Renal pelvis (tissue), 1 donor: ENCODE measurements at regions not wholly inside any gene's neighbourhood (a gene's known extent, or its start where the extent isn't known, plus 50 kb on each side); places are given as distances from the start of the nearest gene placed in this dataset.
"Not testable (repeated sequence)": the region's sequence is repeated elsewhere in the genome, so short reads cannot be mapped to it uniquely, and the experiment has no call there.

Experiments used
- DNase-seq: peaks from one replicate; pipeline ENCODE4 v3.0.0-alpha.2; 2013

DNA sequence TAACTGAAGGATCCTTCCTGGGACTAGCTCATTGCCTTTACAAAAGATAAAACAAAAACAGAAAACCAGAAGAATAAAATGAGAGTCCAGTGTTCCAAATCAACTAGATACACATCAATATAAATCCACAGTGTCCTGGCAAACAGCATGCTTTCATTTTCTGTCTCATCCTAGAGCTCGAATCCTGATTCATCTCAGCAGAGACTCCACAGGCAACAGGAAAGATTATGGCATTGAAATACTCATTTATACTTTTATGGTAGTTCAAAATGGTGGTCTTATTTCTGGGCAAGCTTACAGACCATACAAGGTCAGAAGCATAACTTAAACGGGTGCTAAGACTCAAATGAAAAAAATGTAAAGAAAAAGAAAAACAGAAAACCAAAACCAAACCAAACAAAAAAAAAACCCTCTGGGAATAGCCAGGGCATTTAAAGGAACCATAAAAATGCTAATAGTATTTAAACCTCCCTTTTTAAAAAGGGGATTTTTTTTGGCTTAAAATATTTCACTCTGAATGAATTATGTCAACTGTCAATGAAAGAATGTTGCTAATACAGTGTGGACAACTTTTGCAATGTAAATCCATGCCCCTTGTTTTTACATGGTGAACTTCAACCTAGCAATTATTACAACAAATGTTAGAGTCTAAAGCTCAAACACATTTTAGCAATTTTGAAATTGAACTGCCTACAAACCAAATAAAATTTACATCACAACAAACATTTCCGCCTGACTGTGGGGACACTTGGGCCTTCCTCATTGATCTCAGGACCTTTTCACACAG is 57.9 kb downstream of the GPR101 start:
- peak; percentile 9 for DNase-seq

DNA sequence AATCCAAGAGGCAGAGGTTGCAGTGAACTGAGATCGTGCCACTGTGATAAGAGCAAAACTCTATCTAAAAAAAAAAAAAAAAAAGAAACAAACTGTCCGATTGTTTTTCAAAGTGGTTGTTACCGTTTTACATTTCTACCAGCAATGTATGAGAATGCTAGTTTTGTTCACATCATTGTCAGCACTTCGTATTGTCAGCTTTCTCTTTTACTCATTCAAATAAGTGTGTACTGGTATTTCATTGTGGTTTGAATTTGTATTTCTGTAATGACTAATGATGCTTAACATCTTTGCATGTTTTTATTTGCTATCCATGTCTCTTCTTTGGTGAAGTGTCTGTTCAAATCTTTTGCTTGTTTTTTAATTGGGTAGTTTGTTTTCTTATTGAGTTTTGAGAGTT is 65.8 kb downstream of the GPR101 start:
- no peak for DNase-seq

DNA sequence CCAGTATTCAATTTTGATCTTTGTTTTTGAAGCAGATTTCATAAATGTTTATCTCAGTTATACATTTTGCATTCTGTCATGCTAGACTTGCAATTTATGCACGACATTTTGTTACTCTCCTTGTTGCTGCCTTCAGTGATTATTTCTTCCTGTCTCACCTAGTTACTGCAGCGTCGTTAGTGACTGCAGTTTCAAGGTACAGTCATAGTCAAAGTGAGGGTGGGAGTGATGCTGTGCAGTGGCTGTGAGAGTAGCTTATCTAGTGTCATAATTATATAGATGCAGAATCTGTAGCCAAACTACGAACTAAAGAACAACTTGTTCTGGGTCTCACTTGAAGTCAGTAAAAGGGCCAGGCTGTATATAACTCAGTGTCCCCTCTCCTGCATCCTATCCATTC is 69.8 kb downstream of the GPR101 start:
- no peak for DNase-seq

DNA sequence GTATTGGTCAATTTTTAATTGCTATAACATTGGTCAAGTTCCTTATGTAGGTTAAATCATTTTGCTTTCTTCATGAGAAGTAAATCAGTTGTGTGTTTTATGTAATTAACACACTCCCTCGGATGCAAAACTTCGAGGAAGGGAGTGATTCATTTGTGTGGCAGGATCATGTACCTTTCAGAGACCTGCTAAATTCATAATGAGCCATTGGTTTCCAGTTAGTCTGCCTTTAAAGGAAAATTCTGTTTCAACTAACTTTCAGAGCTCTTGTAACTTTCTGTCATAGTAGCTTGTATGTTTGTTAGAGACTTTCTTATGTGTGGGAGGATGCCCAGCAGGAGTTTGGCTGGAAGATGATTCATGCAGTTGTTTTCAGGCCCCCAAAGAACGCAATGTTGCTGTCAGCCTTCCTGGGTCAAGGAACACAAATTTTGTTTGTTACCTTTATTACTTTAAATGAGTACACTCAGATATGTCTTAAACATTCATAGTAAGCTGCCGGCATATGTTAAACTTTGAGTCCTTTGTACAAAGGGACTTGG is 72.1 kb downstream of the GPR101 start:
- no peak for DNase-seq

DNA sequence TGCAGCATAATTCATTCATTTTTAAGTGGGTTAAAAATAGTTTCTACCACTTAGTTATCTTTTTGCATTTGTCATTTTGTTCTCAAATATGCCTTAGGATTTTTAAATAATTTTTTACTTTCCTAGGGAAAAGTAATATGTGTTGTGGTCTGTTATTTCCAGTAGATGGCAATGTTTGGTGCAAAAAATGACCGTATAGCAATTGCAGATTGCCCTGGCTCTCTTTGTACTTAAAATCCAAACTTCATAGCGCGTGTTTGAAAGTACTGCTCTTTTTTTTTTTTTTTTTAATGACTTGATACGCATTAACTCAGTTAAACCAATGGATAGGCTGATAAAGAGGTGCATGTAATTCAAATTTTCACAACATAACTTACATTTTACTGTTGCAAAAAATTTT is 74.4 kb upstream of the RBMX start:
- no peak for DNase-seq

DNA sequence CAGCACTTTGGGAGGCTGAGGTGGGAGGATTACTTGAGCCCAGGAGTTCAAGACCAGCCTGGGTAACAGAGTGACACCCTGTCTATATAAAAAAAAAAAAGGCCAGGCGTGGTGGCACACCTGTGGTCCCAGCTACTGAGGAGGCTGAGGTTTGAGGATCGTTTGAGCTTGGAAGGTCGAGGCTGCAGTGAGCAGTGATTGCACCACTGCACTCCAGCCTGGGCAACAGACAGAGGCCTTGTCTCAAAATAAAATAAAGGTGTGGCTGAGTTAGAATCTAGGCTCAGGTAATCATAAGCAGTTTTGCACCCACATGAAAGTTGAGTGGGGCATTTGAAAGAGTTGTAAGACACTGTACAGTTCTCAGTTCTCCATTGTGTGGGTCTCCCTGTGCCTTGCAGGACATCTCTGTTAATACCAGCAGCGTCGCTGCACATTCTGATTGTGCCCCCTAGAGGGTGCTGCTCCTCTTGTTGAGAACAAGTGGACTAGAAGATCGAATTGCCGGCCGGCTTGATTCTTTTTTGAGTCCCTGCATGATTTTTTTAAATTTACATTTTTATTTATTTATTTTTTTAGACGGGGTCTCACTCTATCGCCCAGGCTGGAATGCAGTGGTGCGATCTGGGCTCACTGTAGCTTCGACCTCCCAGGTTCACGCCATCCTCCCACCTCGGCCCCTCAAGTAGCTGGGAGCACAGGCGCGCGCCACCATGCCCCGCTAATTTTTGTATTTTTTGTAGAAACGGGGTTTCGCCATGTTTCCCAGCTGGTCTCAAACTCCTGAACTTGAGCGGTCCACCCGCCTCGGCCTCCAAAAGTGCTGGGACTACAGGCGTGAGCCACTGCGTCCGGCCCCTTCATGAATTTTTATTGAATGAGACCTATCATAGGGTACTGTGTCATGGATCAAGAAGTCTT is 73.6 kb upstream of the RBMX start:
- DNase-seq: peak; percentile 50

DNA sequence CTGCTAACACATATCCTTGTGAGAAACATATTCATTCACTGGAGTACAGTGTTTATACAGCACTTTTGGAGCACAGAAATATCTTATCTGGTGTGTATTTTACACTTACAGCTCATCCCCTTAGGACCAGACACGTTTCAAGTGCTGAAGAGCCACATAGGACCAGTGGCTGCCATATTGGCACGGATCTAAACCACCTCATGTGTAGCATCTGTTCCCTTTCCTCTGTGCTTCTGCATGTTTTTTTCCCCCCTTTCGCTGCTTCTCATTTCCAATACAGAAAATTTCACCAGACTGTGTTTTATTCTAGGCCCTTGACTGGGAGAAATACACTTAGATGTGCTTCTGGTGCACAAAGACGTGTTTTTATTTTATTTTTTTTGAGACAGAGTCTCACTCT is 69.7 kb upstream of the RBMX start:
- no peak for DNase-seq

DNA sequence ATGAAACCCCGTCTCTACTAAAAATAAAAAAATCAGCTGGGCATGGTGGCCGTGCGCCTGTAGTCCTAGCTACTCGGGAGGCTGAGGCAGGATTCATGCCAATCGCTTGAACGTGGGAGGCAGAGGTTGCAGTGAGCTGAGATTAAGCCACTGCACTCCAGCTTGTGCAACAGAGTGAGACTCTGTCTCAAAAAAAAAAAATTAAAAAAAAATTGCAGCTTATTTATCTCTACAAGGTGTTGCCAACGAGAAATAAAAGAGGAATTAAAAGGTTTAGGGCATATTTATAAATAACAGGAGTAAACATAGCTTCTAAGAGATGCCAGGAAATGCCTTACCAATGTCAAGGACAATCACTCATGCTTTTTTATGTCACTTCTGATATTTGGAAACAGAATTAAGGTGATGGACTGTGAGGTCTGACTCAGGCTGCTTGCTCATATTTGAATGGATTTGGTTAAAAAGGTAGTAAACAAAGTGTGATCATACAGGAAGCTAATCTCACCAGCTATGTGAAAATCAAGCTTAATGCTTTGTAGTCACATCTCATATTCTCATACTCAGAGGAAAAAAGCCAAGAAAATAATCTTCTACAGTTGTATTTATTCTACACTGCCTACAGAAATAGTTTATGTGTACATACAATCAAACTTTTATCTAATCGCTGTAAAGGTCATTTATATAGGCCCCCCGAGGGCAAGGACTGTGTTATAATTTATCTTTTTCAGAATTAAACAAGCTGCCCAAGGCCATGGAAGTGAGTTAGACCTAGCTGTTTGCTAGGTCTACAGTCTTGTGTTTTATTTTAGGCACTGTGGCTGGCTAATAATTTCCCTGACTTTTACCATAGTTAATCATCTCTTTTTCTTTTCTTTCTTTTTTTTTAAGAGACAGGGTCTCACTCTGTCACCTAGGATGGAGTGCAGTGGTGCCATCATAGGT is 61.1 kb upstream of the RBMX start:
- DNase-seq: no peak

DNA sequence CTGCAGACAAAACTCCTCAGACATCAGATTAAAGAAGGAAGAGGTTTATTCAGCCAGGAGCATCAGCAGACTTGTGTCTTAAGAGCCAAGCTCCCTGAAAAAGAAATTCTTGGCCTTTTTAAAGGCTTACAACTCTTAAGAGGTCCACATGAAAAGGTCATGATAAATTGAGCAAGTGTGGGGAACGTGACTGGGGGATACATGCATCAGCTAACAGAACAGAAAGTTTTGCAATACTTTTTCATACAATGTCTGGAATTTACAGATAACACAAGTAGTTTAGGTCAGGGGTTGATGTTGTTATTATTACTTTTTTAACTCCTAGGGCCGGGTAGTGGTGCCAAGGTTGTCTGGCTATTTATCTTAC is 55.6 kb upstream of the RBMX start:
- DNase-seq: no peak

DNA sequence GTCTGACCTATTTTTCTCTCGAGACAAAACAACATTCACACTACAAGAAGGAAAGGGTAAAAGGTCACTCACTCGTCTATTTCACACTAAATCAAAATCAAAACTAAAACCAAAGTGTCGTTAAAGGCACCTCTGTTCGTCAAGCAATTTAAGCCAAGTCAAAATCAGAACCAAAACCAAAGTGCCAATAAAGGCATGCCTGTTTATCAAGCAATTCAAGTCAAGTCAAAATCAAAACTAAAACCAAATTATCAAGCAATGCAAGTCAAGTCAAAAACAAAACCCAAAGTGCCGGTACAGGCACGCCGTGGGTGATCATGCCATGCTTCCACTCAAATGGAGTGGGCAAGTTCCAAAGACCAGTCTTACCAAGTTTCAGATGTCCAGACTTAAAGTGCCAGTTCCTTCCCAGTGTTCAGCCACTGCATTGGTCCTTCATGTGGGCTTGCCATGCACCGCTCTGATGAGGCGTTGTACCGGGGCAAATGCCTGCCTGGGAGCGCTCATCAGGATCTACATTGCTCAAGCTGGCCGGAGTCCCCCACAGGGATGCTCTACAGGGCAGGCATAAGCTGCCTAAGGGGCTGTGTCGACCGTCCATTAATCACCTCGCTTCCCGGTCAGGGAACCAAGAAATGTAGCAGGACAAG is 55.1 kb upstream of the RBMX start:
- not testable (repeated sequence) for DNase-seq

DNA sequence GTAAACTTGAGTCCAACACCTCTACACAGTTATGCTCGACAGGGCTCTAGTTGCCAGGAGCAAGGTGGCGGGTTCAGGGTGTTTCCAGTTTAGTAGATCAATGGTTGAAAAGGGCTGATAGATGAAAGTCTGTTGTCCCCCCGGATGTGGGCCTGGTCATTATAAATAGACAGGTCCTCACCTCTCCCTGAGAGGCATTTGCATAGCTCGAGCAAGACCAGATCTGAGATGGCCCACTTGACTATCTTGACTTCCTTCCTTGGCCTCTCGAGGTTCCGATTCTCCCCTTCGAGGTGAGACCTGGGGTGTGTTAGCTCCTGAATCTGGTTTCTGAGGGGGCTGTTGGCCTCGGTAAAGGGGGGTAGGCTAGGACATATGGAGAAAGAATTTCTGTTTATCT is 54.1 kb upstream of the RBMX start:
- DNase-seq: not testable (repeated sequence)

DNA sequence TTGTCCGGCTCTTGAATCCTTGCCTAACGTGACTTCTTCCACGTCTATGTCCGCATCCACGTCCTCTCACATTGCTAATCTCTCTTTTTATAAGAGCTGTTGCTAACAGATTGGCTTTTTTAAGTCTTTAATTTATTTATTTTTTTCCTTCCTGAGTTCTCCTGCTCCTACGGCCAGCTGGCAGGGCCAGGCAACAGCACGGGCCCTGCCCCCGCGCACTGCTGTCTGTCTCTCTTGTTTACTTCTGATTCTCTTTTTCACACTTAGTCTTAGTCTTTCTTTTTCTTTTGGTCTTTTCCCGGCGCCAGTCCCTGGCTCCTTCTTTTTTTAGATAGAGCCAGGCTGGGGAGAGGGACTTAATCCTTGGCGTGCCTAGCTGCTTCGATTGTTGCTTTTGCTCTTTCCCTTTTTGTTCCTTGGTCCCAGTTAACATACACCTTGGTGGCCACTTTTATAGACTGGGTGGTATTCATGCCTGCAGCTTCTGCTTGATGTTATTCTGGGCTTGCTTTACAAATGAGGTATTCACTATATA is 53.2 kb upstream of the RBMX start:
- DNase-seq: no peak

DNA sequence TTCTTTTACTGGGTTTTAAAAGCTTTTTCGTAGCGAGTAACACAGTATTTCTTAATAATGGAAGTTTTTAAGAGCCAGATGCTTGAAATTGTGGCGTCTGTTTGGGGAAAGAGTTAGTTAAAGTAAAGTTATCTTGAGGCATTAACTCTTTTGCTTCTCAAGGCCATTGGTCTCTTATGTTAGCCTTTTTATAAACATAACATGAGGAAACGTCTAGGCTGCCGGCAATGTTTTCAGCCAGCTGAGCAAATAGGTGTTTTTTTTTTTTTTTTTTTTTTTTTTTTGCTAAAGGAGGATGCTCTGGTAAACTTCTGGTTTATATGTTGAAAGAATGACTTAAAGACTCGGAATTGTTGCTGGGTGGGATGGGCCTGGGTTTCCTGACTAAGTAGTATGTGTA is 51.1 kb upstream of the RBMX start:
- DNase-seq: no peak
